SK-N-SH (cell line): ENCODE measurements at regions not wholly inside any gene's neighbourhood (a gene's known extent, or its start where the extent isn't known, plus 50 kb on each side); places are given as distances from the start of the nearest gene placed in this dataset.
"Not testable (repeated sequence)": the region's sequence is repeated elsewhere in the genome, so short reads cannot be mapped to it uniquely, and the experiment has no call there.

ENCODE experiments used
- CTCF ChIA-PET: fragments of 300-600, 350-600 bp; formaldehyde crosslinking; extraction: SDS; loops from one replicate; lab custom pipeline; 2021; lab: Yijun Ruan, JAX
- POLR2A ChIA-PET: fragments of 350-600 bp; sonication (Branson Sonifier 250); formaldehyde crosslinking; extraction: SDS; loops from one replicate; lab custom pipeline; 2020; ENCODE audit warnings: antibody characterized with exemption, inconsistent platforms; lab: Yijun Ruan, JAX
- DNase-seq: peaks from one replicate; pipeline ENCODE4 v3.0.0; 2012
- H2AFZ ChIP-seq: fragments of 200-600 bp; sonication (generic); 2 replicates; pipeline ENCODE4 v1.8.1; 2016; ENCODE audit warnings: antibody characterized with exemption, mild to moderate bottlenecking, low read depth
- H3F3A ChIP-seq: fragments of 200-600 bp; sonication (generic); replicated peaks from 2 replicates; pipeline ENCODE3; 2016; ENCODE audit warnings: antibody characterized with exemption, mild to moderate bottlenecking; ENCODE audit not compliant: insufficient read depth
- H3K27ac ChIP-seq, 2 experiments: fragments of 200-500 bp in 1 of 2; fragments of 200-600 bp in 1 of 2; sonication (Bioruptor generic) in 1 of 2; sonication (generic), shearing (Covaris generic) in 1 of 2; 2 replicates each; pipeline versions ENCODE4 v1.5.1 to v1.6.1; 2014 to 2016; ENCODE audit warnings: low read depth in 2 of 2, inconsistent platforms in 1 of 2, low read length in 1 of 2, mild to moderate bottlenecking in 1 of 2, mixed read lengths in 1 of 2
- H3K27me3 ChIP-seq: fragments of 200-600 bp; sonication (generic), shearing (Covaris generic); 2 replicates; pipeline ENCODE4 v1.6.1; 2016; ENCODE audit warnings: mixed run types; ENCODE audit not compliant: insufficient read depth
- H3K36me3 ChIP-seq, 2 experiments: fragments of 200-500 bp in 1 of 2; fragments of 200-600 bp in 1 of 2; sonication (Bioruptor generic) in 1 of 2; sonication (generic) in 1 of 2; replicated peaks in 1 of 2; 2 replicates each; pipeline versions ENCODE3 to v1.5.1; 2014 to 2016; ENCODE audit warnings: low read length in 1 of 2, mild to moderate bottlenecking in 1 of 2; ENCODE audit not compliant: insufficient read depth in 2 of 2, control insufficient read depth in 1 of 2
- H3K4me1 ChIP-seq, 2 experiments: fragments of 200-500 bp in 1 of 2; fragments of 200-600 bp in 1 of 2; sonication (Bioruptor generic) in 1 of 2; sonication (generic), shearing (Covaris generic) in 1 of 2; 2 replicates each; pipeline versions ENCODE4 v1.5.1 to v1.6.1; 2014 to 2016; ENCODE audit warnings: low read depth in 1 of 2, low read length in 1 of 2, mixed run types in 1 of 2; ENCODE audit not compliant: insufficient read depth in 2 of 2, control insufficient read depth in 1 of 2
- H3K4me2 ChIP-seq: fragments of 200-600 bp; sonication (generic), shearing (Covaris generic); 2 replicates; pipeline ENCODE4 v1.6.1; 2017; ENCODE audit warnings: mixed run types
- H3K4me3 ChIP-seq, 2 experiments: fragments of 200-500 bp in 1 of 2; fragments of 200-600 bp in 1 of 2; sonication (Bioruptor generic) in 1 of 2; sonication (generic), shearing (Covaris generic) in 1 of 2; 2 replicates each; pipeline versions ENCODE4 v1.5.1 to v1.8.1; 2014 to 2016; ENCODE audit warnings: low read depth in 2 of 2, inconsistent platforms in 1 of 2, low read length in 1 of 2, mild to moderate bottlenecking in 1 of 2, mixed read lengths in 1 of 2, moderate library complexity in 1 of 2
- H3K79me2 ChIP-seq: fragments of 200-600 bp; sonication (generic); 2 replicates; pipeline ENCODE4 v1.8.1; 2017; ENCODE audit warnings: mild to moderate bottlenecking; ENCODE audit not compliant: insufficient read depth
- H3K9ac ChIP-seq: fragments of 200-600 bp; sonication (generic); 2 replicates; pipeline ENCODE4 v1.6.1; 2017; ENCODE audit warnings: mixed run types
- H3K9me2 ChIP-seq: fragments of 200-600 bp; sonication (generic); 2 replicates; pipeline ENCODE4 v1.6.1; 2017; ENCODE audit warnings: mixed run types
- H3K9me3 ChIP-seq: fragments of 200-600 bp; sonication (generic); 2 replicates; pipeline ENCODE4 v1.6.1; 2017; ENCODE audit warnings: mixed run types, mild to moderate bottlenecking, moderate library complexity
- H4K20me1 ChIP-seq: fragments of 200-600 bp; sonication (generic); 2 replicates; pipeline ENCODE4 v1.6.1; 2017; ENCODE audit warnings: mild to moderate bottlenecking, mixed run types; ENCODE audit not compliant: insufficient read depth
- FOXM1 ChIP-seq: IDR thresholded peaks from 2 replicates; pipeline ENCODE4 v1.4.0; 2012; ENCODE audit warnings: low read depth, mild to moderate bottlenecking
- GATA2 ChIP-seq: sonication (generic); formaldehyde crosslinking; IDR thresholded peaks from 2 replicates; pipeline ENCODE4 v1.5.0; 2020; ENCODE audit warnings: mild to moderate bottlenecking, missing genetic modification reagents
- TAF1 ChIP-seq: IDR thresholded peaks from 2 replicates; pipeline ENCODE4 v1.6.1; 2012; ENCODE audit warnings: low read depth, mild to moderate bottlenecking, low read length, moderate library complexity, borderline replicate concordance
- YY1 ChIP-seq: IDR thresholded peaks from 2 replicates; pipeline ENCODE4 v1.4.0; 2012; ENCODE audit warnings: low read depth, mild to moderate bottlenecking
- WGBS: methylation state at CpG from one replicate; pipeline ENCODE4 v1.1.6; 2017; ENCODE audit warnings: low lambda C conversion rate; 5-methylcytosine and 5-hydroxymethylcytosine counted together
- TF ChIP-seq, protein P1 (sequence below): IDR thresholded peaks from 2 replicates; pipeline ENCODE4 v1.4.0; 2012; ENCODE audit warnings: low read depth, borderline replicate concordance

GRCh38 chr12:131241517-131241916 lies 287.8 kb downstream of the ADGRD1 start:
- Histone ChIP-seq H3K4me3 (no peak overlapping the region), H3K9me3 (no peaks in the 10 kb centered on the region), H2AFZ (no peak overlapping the region), H3K36me3 (no peaks in the 10 kb centered on the region), H3K27me3 (no peaks in the 10 kb centered on the region), H3K9ac (no peak overlapping the region), H3K9me2 (no peaks in the 10 kb centered on the region), H3F3A (no peaks in the 10 kb centered on the region), H3K4me2 (no peak overlapping the region), H3K4me1 (peaks cover 0 to 2% of the 10 kb centered on the region in 2 experiments; a peak in 1 of 4 replicates), H3K27ac (no peak overlapping the region), H4K20me1 (no peaks in the 10 kb centered on the region), H3K79me2 (no peaks in the 10 kb centered on the region)
- CTCF ChIA-PET, result interaction anchor here (1.3 kb wide), 1 partner anchor 11 kb away, joined by 3 read pairs; no protein-coding TSS in a partner anchor
- no peak for DNase-seq
- TF ChIP-seq TAF1 (no peak), GATA2 (CRISPR knock-in tag) (no peak)
- POLR2A ChIA-PET, result no interaction called here

DNA sequence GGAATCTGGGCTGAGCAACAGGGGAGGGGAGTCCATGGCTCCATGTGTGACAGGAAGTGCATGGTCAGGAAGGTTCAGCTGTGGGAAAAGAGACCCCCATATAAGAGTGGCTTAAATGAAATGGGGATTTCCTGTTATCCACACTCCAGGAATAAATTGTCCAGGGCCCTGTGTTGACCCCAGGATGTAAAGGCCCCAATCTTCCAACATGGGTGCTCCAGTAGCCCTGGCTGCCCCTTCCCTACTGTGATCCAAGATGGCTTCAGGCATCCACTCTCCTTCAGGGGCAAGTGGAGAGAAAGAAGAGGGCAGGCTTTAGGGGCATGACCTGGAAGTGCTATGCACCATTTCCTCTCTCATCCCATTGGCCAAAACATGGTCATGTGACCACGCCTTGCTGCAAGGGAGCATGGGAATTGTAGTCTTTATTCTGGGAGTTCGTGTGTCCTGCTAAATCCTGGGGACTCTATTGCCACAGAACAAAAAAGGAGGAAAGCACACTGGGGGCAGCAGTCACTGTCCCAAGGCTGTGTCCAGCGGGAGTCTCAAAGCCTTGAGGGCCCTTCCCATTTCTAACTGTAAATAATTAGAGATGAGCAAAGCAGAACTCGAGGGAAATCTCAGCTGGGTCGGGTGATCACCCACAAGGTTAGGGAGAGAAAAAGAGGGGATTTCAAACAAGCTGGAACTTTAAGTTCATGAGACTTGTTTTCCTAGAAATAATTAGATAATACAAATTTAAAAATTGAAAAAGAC lies 289.2 kb downstream of the ADGRD1 start:
- Histone ChIP-seq H3K4me1 (peaks cover 0 to 2% of the 10 kb centered on the region in 2 experiments; a peak in 1 of 4 replicates), H3K9ac (no peak overlapping the region), H3K79me2 (no peaks in the 10 kb centered on the region), H3K36me3 (no peaks in the 10 kb centered on the region), H3K4me3 (no peak overlapping the region; a peak in 1 of 4 replicates), H3K27me3 (no peaks in the 10 kb centered on the region), H3F3A (no peaks in the 10 kb centered on the region), H3K9me2 (no peaks in the 10 kb centered on the region), H4K20me1 (no peaks in the 10 kb centered on the region), H2AFZ (no peak overlapping the region), H3K27ac (no peak overlapping the region), H3K4me2 (no peak overlapping the region), H3K9me3 (no peaks in the 10 kb centered on the region)
- peak; percentile 69 for DNase-seq
- WGBS, result 15% methylated on average over 5 of the region's 5 CpGs
- ChIA-PET CTCF (no interaction called here), POLR2A (no interaction called here)
- TF ChIP-seq YY1 (no peak), FOXM1 (no peak)
- TF ChIP-seq, protein P1, sequence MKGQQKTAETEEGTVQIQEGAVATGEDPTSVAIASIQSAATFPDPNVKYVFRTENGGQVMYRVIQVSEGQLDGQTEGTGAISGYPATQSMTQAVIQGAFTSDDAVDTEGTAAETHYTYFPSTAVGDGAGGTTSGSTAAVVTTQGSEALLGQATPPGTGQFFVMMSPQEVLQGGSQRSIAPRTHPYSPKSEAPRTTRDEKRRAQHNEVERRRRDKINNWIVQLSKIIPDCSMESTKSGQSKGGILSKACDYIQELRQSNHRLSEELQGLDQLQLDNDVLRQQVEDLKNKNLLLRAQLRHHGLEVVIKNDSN, result peak; percentile 60; the same call in 1 of the 2 replicates

- H3F3A ChIP-seq, H3K27ac ChIP-seq, H3K9me2 ChIP-seq, H3K4me2 ChIP-seq, H3K4me3 ChIP-seq, H2AFZ ChIP-seq, H3K4me1 ChIP-seq, DNase-seq, H3K36me3 ChIP-seq, CTCF ChIA-PET, H4K20me1 ChIP-seq, H3K27me3 ChIP-seq, H3K9ac ChIP-seq, POLR2A ChIA-PET, H3K9me3 ChIP-seq, H3K79me2 ChIP-seq: not testable (repeated sequence)
- WGBS, result 78% methylated on average over 5 of the region's 15 CpGs
These were observed 290.5 kb downstream of the ADGRD1 start for GRCh38 chr12:131244157-131244688.

GRCh38 chr12:131245161-131245560 lies 291.5 kb downstream of the ADGRD1 start:
- H2AFZ ChIP-seq, H3K9ac ChIP-seq, H3K27me3 ChIP-seq, H3K9me2 ChIP-seq, H3K9me3 ChIP-seq, H3K4me2 ChIP-seq, H3K4me1 ChIP-seq, H3F3A ChIP-seq, H3K36me3 ChIP-seq, H3K27ac ChIP-seq, H3K79me2 ChIP-seq, POLR2A ChIA-PET, DNase-seq, H3K4me3 ChIP-seq, H4K20me1 ChIP-seq: not testable (repeated sequence)
- WGBS, result 40% methylated on average over 1 of the region's 8 CpGs
- CTCF ChIA-PET, result interaction anchor here (1.0 kb wide), 1 partner anchor 210 kb away, joined by 3 read pairs; no protein-coding TSS in a partner anchor
